Stomach smooth muscle (tissue), 2 donors: ENCODE measurements at regions not wholly inside any gene's neighbourhood (a gene's known extent, or its start where the extent isn't known, plus 50 kb on each side); places are given as distances from the start of the nearest gene placed in this dataset.

ENCODE experiments used
- H3K27ac ChIP-seq: one replicate; pipeline ENCODE4 v1.7.0; 2013; ENCODE audit warnings: mild to moderate bottlenecking, low read length, inconsistent platforms
- H3K27me3 ChIP-seq, 2 donors: one replicate each; pipeline ENCODE4 v1.7.0; 2013; ENCODE audit warnings: low read length in 2 of 2; ENCODE audit not compliant: insufficient read depth in 2 of 2, control insufficient read depth in 1 of 2
- H3K36me3 ChIP-seq, 2 donors: one replicate each; pipeline ENCODE4 v1.7.0; 2013; ENCODE audit warnings: low read length in 2 of 2; ENCODE audit not compliant: control insufficient read depth in 2 of 2, insufficient read depth in 2 of 2
- H3K4me1 ChIP-seq: one replicate; pipeline ENCODE4 v1.7.0; 2013; ENCODE audit warnings: low read length; ENCODE audit not compliant: control insufficient read depth, insufficient read depth
- H3K4me3 ChIP-seq, 2 donors: one replicate each; pipeline ENCODE4 v1.7.0; 2013; ENCODE audit warnings: low read length in 2 of 2
- H3K9ac ChIP-seq, 2 donors: one replicate each; pipeline ENCODE4 v1.7.0; 2013; ENCODE audit warnings: low read length in 2 of 2, mild to moderate bottlenecking in 1 of 2
- H3K9me3 ChIP-seq, 2 donors: one replicate each; pipeline ENCODE4 v1.7.0; 2013; ENCODE audit warnings: low read length in 2 of 2; ENCODE audit not compliant: control insufficient read depth in 2 of 2
- donor health status: healthy.
- donor health status: Pancreatic carcinoma.

- H3K27ac ChIP-seq: no peak overlapping the region
- H3K27me3 ChIP-seq: no peaks in the 10 kb centered on the region
These were observed 676.3 kb upstream of the ANO3 start for GRCh38 chr11:25655636-25656035.

GRCh38 chr11:25658916-25659315 lies 673.0 kb upstream of the ANO3 start:
- no peaks in the 10 kb centered on the region for H3K27me3 ChIP-seq
- H3K27ac ChIP-seq: no peak overlapping the region
- no peak overlapping the region for H3K9ac ChIP-seq
- H3K9me3 ChIP-seq: no peaks in the 10 kb centered on the region
- H3K36me3 ChIP-seq: no peaks in the 10 kb centered on the region
- no peaks in the 10 kb centered on the region for H3K4me1 ChIP-seq
- no peak overlapping the region for H3K4me3 ChIP-seq

More at GRCh38 chr11:25655636-25656035, 676.3 kb upstream of the ANO3 start:
- Histone ChIP-seq H3K4me3 (no peak overlapping the region), H3K4me1 (no peaks in the 10 kb centered on the region), H3K9me3 (no peaks in the 10 kb centered on the region), H3K36me3 (no peaks in the 10 kb centered on the region), H3K9ac (no peak overlapping the region)

GRCh38 chr11:25659706-25660105 lies 672.2 kb upstream of the ANO3 start:
- Histone ChIP-seq H3K4me3 (no peak overlapping the region), H3K27me3 (no peaks in the 10 kb centered on the region), H3K36me3 (no peaks in the 10 kb centered on the region), H3K27ac (no peak overlapping the region), H3K4me1 (no peaks in the 10 kb centered on the region), H3K9me3 (no peaks in the 10 kb centered on the region), H3K9ac (no peak overlapping the region)

GRCh38 chr11:25667871-25668270 lies 664.1 kb upstream of the ANO3 start:
- Histone ChIP-seq H3K27me3 (no peaks in the 10 kb centered on the region), H3K9me3 (no peaks in the 10 kb centered on the region), H3K4me1 (no peaks in the 10 kb centered on the region)

GRCh38 chr11:25691959-25692358 lies 640.0 kb upstream of the ANO3 start:
- no peak overlapping the region for H3K27ac ChIP-seq
- no peaks in the 10 kb centered on the region for H3K36me3 ChIP-seq
- no peak overlapping the region for H3K9ac ChIP-seq
- no peak overlapping the region for H3K4me3 ChIP-seq
- H3K27me3 ChIP-seq: no peaks in the 10 kb centered on the region
- H3K4me1 ChIP-seq: no peaks in the 10 kb centered on the region
- H3K9me3 ChIP-seq: peaks cover 8 to 9% of the 10 kb centered on the region in 2 donors

More at GRCh38 chr11:25667871-25668270, 664.1 kb upstream of the ANO3 start:
- Histone ChIP-seq H3K9ac (no peak overlapping the region), H3K36me3 (no peaks in the 10 kb centered on the region), H3K4me3 (no peak overlapping the region), H3K27ac (no peak overlapping the region)

- no peak overlapping the region for H3K4me3 ChIP-seq
- no peaks in the 10 kb centered on the region for H3K36me3 ChIP-seq
- H3K4me1 ChIP-seq: no peaks in the 10 kb centered on the region
- no peaks in the 10 kb centered on the region for H3K27me3 ChIP-seq
- H3K27ac ChIP-seq: no peak overlapping the region
- H3K9me3 ChIP-seq: no peaks in the 10 kb centered on the region
- no peak overlapping the region for H3K9ac ChIP-seq
These were observed 629.5 kb upstream of the ANO3 start for GRCh38 chr11:25702417-25702816.

- Histone ChIP-seq H3K9me3 (no peaks in the 10 kb centered on the region), H3K27me3 (no peaks in the 10 kb centered on the region), H3K4me1 (no peaks in the 10 kb centered on the region), H3K4me3 (no peak overlapping the region), H3K36me3 (no peaks in the 10 kb centered on the region), H3K27ac (no peak overlapping the region), H3K9ac (no peak overlapping the region)
These were observed 621.0 kb upstream of the ANO3 start for GRCh38 chr11:25710975-25711374.

GRCh38 chr11:25727944-25728343 lies 604.0 kb upstream of the ANO3 start:
- Histone ChIP-seq H3K27ac (no peak overlapping the region), H3K27me3 (no peaks in the 10 kb centered on the region), H3K9me3 (peaks cover 0 to 3% of the 10 kb centered on the region in 2 donors), H3K4me1 (no peaks in the 10 kb centered on the region), H3K4me3 (no peak overlapping the region), H3K9ac (no peak overlapping the region), H3K36me3 (no peaks in the 10 kb centered on the region)

- no peak overlapping the region for H3K9ac ChIP-seq
- no peaks in the 10 kb centered on the region for H3K27me3 ChIP-seq
- H3K4me3 ChIP-seq: no peak overlapping the region
- no peaks in the 10 kb centered on the region for H3K4me1 ChIP-seq
- no peaks in the 10 kb centered on the region for H3K36me3 ChIP-seq
- H3K9me3 ChIP-seq: peaks cover 0 to 3% of the 10 kb centered on the region in 2 donors
- no peak overlapping the region for H3K27ac ChIP-seq
These were observed 601.7 kb upstream of the ANO3 start for GRCh38 chr11:25730230-25730629.

GRCh38 chr11:25733777-25734176 lies 598.2 kb upstream of the ANO3 start:
- Histone ChIP-seq H3K9ac (no peak overlapping the region), H3K4me3 (no peak overlapping the region), H3K36me3 (no peaks in the 10 kb centered on the region), H3K9me3 (peaks cover 0 to 3% of the 10 kb centered on the region in 2 donors), H3K4me1 (no peaks in the 10 kb centered on the region), H3K27ac (no peak overlapping the region), H3K27me3 (no peaks in the 10 kb centered on the region)

- no peaks in the 10 kb centered on the region for H3K4me1 ChIP-seq
- no peak overlapping the region for H3K9ac ChIP-seq
- no peak overlapping the region for H3K4me3 ChIP-seq
- H3K9me3 ChIP-seq: no peaks in the 10 kb centered on the region
- no peak overlapping the region for H3K27ac ChIP-seq
- H3K27me3 ChIP-seq: no peaks in the 10 kb centered on the region
- H3K36me3 ChIP-seq: no peaks in the 10 kb centered on the region
These were observed 597.2 kb upstream of the ANO3 start for GRCh38 chr11:25734591-25735211.
